ENCODE measurements at regions not wholly inside any gene's neighbourhood (a gene's known extent, or its start where the extent isn't known, plus 50 kb on each side); places are given as distances from the start of the nearest gene placed in this dataset.

DNA sequence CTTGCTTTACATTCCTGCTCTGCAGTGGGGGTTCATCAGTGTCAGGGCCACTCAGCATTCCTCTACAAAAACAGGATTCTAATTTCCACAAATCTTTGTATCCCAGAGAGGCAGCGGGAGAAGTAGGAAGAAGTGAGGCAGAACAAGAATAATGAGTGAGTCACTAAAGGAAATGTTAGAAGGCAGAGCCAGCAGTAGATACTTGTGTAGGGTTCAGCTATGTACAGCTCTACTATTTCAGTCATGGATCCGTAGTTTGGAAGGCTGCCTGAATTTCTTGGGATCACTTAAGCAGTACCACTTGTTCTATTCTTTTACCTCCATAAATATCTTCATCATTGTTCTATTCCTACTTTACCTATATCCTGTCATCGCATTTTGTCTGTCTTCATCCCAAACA is 246.3 kb upstream of the TLE4 start:
- no peaks in the 10 kb centered on the region for H3K9me3 ChIP-seq
- no peak for DNase-seq
- H3K4me3 ChIP-seq, result no peak overlapping the region
- H3K27me3 ChIP-seq, result no peaks in the 10 kb centered on the region
- no peaks in the 10 kb centered on the region for H3K36me3 ChIP-seq
- TF ChIP-seq POLR2A (IDR thresholded peaks at IDR 0.05) (no peak), CTCF (IDR thresholded peaks at IDR 0.05) (no peak), EP300 (IDR thresholded peaks at IDR 0.05) (no peak)
- intact Hi-C loops (cut with DNase I), result no loop called here
- no peaks in the 10 kb centered on the region for H3K4me1 ChIP-seq (ENCODE audit: insufficient read depth)
- WGBS, 3 donors, result 73 to 87% (median 83%) methylated on average over 3 of the region's 3 CpGs
- no peak overlapping the region for H3K27ac ChIP-seq

DNA sequence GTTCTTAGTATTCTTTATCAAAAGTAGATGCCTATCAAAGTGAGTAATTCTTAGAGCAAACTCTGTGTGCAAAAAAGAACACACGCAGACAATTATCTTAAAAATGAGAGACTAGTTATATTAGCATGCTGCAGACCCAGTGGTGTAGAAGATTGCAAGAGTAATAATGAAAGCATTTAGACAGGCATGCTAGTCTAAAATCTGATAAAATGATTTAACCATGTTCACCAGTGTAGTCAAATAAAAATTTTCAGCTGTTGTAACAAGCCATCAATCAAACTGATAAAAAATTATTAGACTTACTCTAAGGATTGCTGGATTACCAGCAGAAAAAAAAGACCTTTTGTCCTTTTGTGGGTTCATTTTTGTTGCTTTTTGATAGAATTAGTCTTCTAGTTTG is 241.9 kb upstream of the TLE4 start:
- Histone ChIP-seq H3K9me3 (no peaks in the 10 kb centered on the region), H3K4me1 (ENCODE audit: insufficient read depth) (no peaks in the 10 kb centered on the region), H3K36me3 (no peaks in the 10 kb centered on the region), H3K27me3 (no peaks in the 10 kb centered on the region), H3K4me3 (no peak overlapping the region), H3K27ac (no peak overlapping the region)
- TF ChIP-seq EP300 (IDR thresholded peaks at IDR 0.05), result no peak
- no peak for TF ChIP-seq CTCF (IDR thresholded peaks at IDR 0.05)
- no peak for TF ChIP-seq POLR2A (IDR thresholded peaks at IDR 0.05)
- whole genome bisulfite sequencing, 3 donors, result 85 to 96% (median 89%) methylated on average over 1 of the region's 1 CpG
- no peak for DNase-seq
- intact Hi-C loops (cut with DNase I), result no loop called here

DNA sequence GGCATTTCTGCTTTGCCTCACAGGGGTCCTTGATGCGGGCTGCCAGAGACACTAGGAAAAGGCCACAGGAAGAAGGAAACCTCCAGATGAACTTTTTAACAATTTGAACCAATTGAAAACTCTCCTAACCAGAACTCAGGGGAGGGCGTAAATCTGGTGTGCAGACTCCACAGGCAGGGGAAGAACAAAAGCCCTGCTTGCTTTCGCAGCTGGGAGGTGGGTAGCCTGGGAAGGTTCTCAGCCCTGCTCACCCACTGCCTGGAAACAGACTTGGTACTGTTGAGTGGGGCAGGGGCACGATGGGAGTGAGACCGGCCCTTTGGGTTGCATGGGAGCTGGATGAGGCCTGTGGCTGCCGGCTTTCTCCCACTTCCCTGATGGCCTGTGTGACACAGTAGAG is 237.8 kb upstream of the TLE4 start:
- no peaks in the 10 kb centered on the region for H3K9me3 ChIP-seq
- no peaks in the 10 kb centered on the region for H3K27me3 ChIP-seq
- no peak for DNase-seq
- TF ChIP-seq POLR2A (IDR thresholded peaks at IDR 0.05) (no peak), CTCF (IDR thresholded peaks at IDR 0.05) (no peak), EP300 (IDR thresholded peaks at IDR 0.05) (no peak)
- H3K4me1 ChIP-seq (ENCODE audit: insufficient read depth), result no peaks in the 10 kb centered on the region
- no peak overlapping the region for H3K4me3 ChIP-seq
- WGBS, 3 donors, result 92 to 97% (median 96%) methylated on average over 6 of the region's 6 CpGs
- intact Hi-C loops (cut with DNase I), result no loop called here
- H3K36me3 ChIP-seq, result no peaks in the 10 kb centered on the region
- H3K27ac ChIP-seq, result no peak overlapping the region

GRCh38 chr9:79334711-79335110 is 237.1 kb upstream of the TLE4 start:
- TF ChIP-seq POLR2A (IDR thresholded peaks at IDR 0.05), result no peak
- no peak for TF ChIP-seq CTCF (IDR thresholded peaks at IDR 0.05)
- no peak for TF ChIP-seq EP300 (IDR thresholded peaks at IDR 0.05)
- Histone ChIP-seq H3K4me1 (ENCODE audit: insufficient read depth) (no peaks in the 10 kb centered on the region), H3K27ac (no peak overlapping the region), H3K36me3 (no peaks in the 10 kb centered on the region), H3K27me3 (no peaks in the 10 kb centered on the region), H3K4me3 (no peak overlapping the region), H3K9me3 (no peaks in the 10 kb centered on the region)
- no peak for DNase-seq
- intact Hi-C loops (cut with DNase I), result no loop called here
- 53 to 81% (median 55%) methylated on average over 1 of the region's 1 CpG for WGBS, 3 donors

- H3K4me1 ChIP-seq (ENCODE audit: insufficient read depth), result no peaks in the 10 kb centered on the region
- no peak for DNase-seq
- no peak overlapping the region for H3K4me3 ChIP-seq
- 88 to 95% (median 94%) methylated on average over 1 of the region's 1 CpG for WGBS, 3 donors
- no peaks in the 10 kb centered on the region for H3K9me3 ChIP-seq
- H3K27ac ChIP-seq, result no peak overlapping the region
- TF ChIP-seq EP300 (IDR thresholded peaks at IDR 0.05), result no peak
- no peak for TF ChIP-seq CTCF (IDR thresholded peaks at IDR 0.05)
- no peak for TF ChIP-seq POLR2A (IDR thresholded peaks at IDR 0.05)
- H3K27me3 ChIP-seq, result no peaks in the 10 kb centered on the region
- intact Hi-C loops (cut with DNase I), result no loop called here
- no peaks in the 10 kb centered on the region for H3K36me3 ChIP-seq
These were observed 235.8 kb upstream of the TLE4 start for GRCh38 chr9:79335987-79336386.

All from ovary (tissue), 7 donors.